ENCODE measurements at regions not wholly inside any gene's neighbourhood (a gene's known extent, or its start where the extent isn't known, plus 50 kb on each side); places are given as distances from the start of the nearest gene placed in this dataset.

DNA sequence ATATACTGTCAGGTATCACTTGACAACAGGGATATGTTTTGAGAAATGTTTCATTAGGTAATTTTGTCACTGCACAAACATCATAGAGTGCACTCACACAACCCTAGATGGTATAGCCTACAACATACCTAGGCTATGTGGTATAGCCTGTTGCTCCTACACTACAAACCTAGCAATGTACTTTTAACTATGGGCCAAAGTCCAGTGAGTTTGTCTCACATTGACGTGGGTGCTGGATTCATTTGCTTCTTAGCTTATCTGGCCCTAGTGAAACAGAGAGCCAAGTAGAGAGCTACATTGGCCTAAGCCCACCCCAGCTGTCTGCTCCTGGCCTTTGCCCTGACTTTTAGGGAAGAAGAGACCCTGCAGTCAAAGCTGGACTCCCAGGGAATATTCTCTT is 180.7 kb upstream of the EGFLAM start:
- no peak for ATAC-seq (replicated peaks in 6 of 8)
- no peaks in the 10 kb centered on the region for H3K4me1 ChIP-seq (replicated peaks in 1 of 2)
- 38 to 100% (median 75%) methylated on average over 1 of the region's 1 CpG; no CpG with 5 or more reads in 2 of the 10 experiments for WGBS, 10 experiments
- H3K27ac ChIP-seq, result no peak overlapping the region
- no peak overlapping the region for H3K4me3 ChIP-seq
- in situ Hi-C loops (cut with MboI; ENCODE audit: low pct_unique_long_range_greater_than_20kb in 2 of 9, low sequenced_read_pairs in 9 of 9, unreplicated experiment in 9 of 9), result no loop called here

DNA sequence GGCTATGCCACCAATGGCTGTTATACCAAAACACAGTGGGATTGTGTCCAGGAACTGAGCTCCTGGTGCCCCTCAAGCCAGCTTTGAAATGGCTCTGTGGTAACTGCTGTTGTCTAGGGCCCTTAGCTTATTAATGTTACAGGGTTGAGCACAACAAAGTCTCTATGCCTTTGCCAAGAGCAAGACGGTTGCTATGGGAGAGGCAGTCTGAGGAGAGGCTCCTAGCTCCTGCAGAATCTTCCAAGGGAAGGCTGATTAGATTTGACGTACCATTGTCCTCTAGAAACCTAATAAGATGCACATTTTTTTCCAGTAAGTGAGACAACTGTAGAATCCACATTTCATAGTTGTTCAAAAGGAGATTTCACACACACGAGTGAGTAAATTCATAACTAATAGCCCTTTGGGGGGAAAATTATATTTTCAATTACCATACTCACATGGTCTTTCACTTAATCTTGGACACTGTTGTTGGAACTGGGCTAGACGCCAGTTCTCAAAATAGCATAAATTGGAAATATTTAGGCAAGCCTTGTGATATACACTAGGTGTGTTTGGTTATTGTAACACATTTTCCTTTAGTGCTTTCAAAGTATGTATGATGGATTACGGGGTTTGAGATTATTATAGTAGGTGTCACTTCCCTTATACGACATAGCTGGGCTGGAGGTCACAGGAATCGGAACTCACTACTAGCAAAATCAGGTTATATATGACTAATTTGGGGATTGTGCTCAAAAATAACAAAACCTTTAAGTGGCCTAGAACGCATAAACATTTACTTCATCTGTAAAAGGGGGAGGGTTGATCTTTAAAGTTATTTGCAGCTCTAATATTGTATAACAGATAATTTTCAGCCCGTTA is 186.3 kb upstream of the EGFLAM start:
- in situ Hi-C loops (cut with MboI; ENCODE audit: low pct_unique_long_range_greater_than_20kb in 2 of 9, low sequenced_read_pairs in 9 of 9, unreplicated experiment in 9 of 9), result no loop called here
- ATAC-seq (replicated peaks in 6 of 8), result peak in 2 of 8 experiments; percentile 28 to 76
- Histone ChIP-seq H3K27ac (no peak overlapping the region), H3K4me1 (replicated peaks in 1 of 2) (no peaks in the 10 kb centered on the region), H3K4me3 (no peak overlapping the region)
- WGBS, 10 experiments, result 37 to 100% (median 87%) methylated on average over 2 to 9 of the region's 9 CpGs; no CpG with 5 or more reads in 1 of the 10 experiments

DNA sequence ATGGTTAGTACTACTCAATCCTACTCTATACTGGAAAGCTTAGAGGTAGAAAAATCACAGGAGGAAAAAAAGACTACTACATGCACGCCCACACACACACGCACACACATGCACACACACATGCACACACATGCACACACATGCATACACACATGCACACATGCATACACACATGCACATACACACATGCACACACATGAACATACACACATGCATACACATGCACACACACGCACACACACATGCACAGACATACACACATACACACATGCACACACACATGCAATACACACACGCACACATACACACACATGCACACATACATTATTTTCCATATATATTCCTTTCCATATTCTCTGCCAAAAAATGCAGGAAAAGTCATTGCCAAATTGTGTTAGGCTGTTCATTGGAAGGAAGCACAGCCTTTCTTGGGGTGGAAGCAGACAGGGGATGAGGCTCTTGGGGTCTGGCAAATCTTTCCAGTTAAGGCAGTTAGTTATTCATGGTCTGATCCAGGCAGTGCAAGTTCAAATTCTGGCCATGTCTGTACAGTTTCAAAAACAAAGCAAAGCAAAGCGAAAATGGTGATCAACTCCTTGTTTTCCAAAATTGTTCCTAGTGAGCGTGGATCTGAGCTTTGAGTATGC is 187.9 kb upstream of the EGFLAM start:
- Histone ChIP-seq H3K27ac (no peak overlapping the region), H3K4me1 (replicated peaks in 1 of 2) (no peaks in the 10 kb centered on the region), H3K4me3 (no peak overlapping the region)
- WGBS, 10 experiments, result 29 to 98% (median 87%) methylated on average over 2 to 6 of the region's 6 CpGs; no CpG with 5 or more reads in 1 of the 10 experiments
- ATAC-seq (replicated peaks in 6 of 8), result no peak
- in situ Hi-C loops (cut with MboI; ENCODE audit: low pct_unique_long_range_greater_than_20kb in 2 of 9, low sequenced_read_pairs in 9 of 9, unreplicated experiment in 9 of 9), result no loop called here

DNA sequence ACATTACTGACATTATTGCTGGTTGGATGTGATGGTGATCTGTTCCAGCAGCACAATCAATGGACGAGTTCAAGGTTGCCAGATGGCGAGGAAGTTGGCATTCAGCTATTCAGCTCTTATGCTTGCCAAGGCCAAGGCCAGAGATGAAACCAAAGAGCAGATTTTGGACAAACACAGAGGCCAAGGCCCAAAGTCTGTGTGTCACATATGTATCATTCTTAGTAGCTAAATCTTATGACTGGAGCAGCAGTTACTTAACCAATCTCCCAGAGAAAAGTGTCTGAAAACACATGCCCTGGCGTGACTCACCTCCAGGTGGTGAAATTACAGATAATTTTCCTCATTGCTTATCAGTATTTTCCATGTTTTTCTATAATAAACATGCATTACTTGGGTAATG is 189.0 kb upstream of the EGFLAM start:
- no peak overlapping the region for H3K4me3 ChIP-seq
- ATAC-seq (replicated peaks in 6 of 8), result no peak
- H3K27ac ChIP-seq, result no peak overlapping the region
- no peaks in the 10 kb centered on the region for H3K4me1 ChIP-seq (replicated peaks in 1 of 2)
- WGBS, 10 experiments, result 0 to 95% (median 75%) methylated on average over 1 to 3 of the region's 3 CpGs
- in situ Hi-C loops (cut with MboI; ENCODE audit: low pct_unique_long_range_greater_than_20kb in 2 of 9, low sequenced_read_pairs in 9 of 9, unreplicated experiment in 9 of 9), result no loop called here

DNA sequence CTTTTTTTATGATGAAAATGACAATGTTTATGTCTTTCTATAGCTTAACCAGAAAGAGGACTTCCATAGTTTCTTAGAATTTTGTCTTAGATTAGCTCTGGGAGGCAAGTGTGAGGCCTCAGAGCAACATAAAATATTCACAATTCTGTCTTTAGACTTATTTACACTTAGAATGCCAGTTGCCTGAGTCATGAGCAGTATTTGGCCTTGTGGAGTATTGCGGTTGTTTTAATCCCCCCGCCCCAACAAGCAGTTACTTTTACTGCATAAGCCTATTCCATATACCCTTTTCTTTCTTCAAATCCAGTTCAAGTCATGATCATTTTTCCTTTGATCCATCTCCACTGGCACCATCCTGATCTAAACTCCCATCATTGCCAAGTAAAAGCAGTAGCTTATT is 198.0 kb upstream of the EGFLAM start:
- in situ Hi-C loops (cut with MboI; ENCODE audit: low pct_unique_long_range_greater_than_20kb in 2 of 9, low sequenced_read_pairs in 9 of 9, unreplicated experiment in 9 of 9), result no loop called here
- no peak overlapping the region for H3K4me3 ChIP-seq
- H3K27ac ChIP-seq, result no peak overlapping the region
- no peaks in the 10 kb centered on the region for H3K4me1 ChIP-seq (replicated peaks in 1 of 2)
- peak in 3 of 8 experiments; percentile 48 to 88 (median 87) for ATAC-seq (replicated peaks in 6 of 8)
- WGBS, 10 experiments, result 20 to 96% (median 73%) methylated on average over 1 to 2 of the region's 2 CpGs; no CpG with 5 or more reads in 2 of the 10 experiments

DNA sequence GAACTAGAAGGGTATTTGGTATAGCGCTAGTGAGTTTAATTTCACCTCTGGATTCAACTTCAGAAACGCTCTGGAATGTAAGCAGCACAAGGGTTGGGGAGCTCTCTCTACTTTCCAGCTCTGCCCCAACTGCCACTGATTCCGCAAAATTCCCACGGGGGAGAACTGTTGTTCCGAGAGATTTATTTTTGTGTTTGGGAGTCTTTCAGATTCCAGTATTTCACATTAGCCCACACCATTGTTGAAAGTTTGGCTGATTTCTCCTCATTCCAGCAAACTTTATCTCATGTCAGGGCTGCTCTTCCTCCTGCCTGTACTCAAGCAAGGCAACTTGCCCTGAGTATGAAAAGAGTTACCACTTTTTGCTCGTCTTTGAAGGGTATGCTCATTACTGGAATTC is 198.5 kb upstream of the EGFLAM start:
- H3K4me3 ChIP-seq, result no peak overlapping the region
- in situ Hi-C loops (cut with MboI; ENCODE audit: low pct_unique_long_range_greater_than_20kb in 2 of 9, low sequenced_read_pairs in 9 of 9, unreplicated experiment in 9 of 9), result no loop called here
- H3K4me1 ChIP-seq (replicated peaks in 1 of 2), result no peaks in the 10 kb centered on the region
- ATAC-seq (replicated peaks in 6 of 8), result no peak
- no peak overlapping the region for H3K27ac ChIP-seq
- 53 to 98% (median 85%) methylated on average over 1 to 6 of the region's 6 CpGs for WGBS, 10 experiments

DNA sequence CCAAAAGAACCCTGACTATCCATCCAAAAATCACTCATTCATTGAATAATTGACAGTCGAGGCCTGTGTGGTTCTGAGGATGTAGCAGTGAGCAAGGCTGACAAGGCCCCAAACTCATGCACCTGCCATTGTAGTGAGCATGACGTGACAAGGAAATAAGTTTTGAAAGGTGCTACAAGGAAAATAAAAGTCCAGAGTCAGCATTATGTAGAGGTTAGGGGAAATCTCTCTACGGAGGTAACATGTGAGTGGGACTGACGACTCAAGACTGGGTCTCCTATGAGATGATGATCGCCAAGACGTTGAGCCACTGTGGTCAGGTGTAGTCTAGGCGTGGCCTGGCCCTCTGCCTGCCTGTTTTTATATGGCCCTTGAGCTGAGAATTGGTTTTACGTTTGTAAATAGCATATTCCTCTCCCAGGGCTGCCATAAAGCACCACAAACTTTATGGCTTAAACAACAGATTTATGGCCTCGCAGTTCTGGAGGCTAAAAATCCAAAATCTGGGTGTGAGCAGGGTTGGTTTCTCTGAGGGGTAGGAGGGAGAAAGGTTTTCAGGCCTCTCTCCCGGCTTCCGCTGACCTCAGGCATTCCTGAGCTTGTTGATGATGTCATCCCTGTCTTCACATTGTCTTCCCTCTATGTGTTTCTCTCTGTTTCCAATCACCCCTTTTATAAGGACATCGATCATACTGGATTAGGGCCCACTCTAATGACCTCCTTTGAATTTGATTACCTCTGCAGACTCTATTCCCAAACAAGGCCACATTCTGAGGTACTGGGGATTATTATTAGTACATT is 206.4 kb upstream of the EGFLAM start:
- H3K4me1 ChIP-seq (replicated peaks in 1 of 2), result no peaks in the 10 kb centered on the region
- H3K4me3 ChIP-seq, result no peak overlapping the region
- H3K27ac ChIP-seq, result no peak overlapping the region
- ATAC-seq (replicated peaks in 6 of 8), result peak in 2 of 8 experiments; percentile 31 to 63
- 40 to 100% (median 79%) methylated on average over 1 to 8 of the region's 12 CpGs for WGBS, 10 experiments
- in situ Hi-C loops (cut with MboI; ENCODE audit: low pct_unique_long_range_greater_than_20kb in 2 of 9, low sequenced_read_pairs in 9 of 9, unreplicated experiment in 9 of 9), result no loop called here

DNA sequence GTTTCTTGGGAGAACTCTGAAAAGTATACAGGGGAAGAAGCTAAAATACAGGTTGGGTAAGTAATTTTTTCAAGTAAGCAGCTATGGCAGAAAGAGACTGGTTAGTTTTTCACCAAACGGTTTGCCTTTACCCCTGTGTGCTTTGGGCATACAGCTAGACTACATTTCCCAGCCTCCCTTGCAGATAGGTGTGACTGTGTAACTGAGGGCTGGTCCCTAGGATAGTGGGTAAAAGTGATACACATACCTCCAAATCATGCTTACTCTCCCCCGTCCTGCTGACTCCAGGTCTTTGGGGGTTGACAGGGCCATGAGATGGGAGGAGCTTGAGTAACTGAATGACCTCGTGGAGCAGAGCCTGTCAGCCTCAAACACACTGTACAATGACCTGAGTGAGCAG is 208.6 kb upstream of the GDNF start:
- Histone ChIP-seq H3K4me3 (no peak overlapping the region), H3K27ac (no peak overlapping the region), H3K4me1 (replicated peaks in 1 of 2) (no peaks in the 10 kb centered on the region)
- in situ Hi-C loops (cut with MboI; ENCODE audit: low pct_unique_long_range_greater_than_20kb in 2 of 9, low sequenced_read_pairs in 9 of 9, unreplicated experiment in 9 of 9), result no loop called here
- 0 to 100% (median 72%) methylated on average over 1 to 3 of the region's 3 CpGs; no CpG with 5 or more reads in 5 of the 10 experiments for WGBS, 10 experiments
- ATAC-seq (replicated peaks in 6 of 8), result no peak

DNA sequence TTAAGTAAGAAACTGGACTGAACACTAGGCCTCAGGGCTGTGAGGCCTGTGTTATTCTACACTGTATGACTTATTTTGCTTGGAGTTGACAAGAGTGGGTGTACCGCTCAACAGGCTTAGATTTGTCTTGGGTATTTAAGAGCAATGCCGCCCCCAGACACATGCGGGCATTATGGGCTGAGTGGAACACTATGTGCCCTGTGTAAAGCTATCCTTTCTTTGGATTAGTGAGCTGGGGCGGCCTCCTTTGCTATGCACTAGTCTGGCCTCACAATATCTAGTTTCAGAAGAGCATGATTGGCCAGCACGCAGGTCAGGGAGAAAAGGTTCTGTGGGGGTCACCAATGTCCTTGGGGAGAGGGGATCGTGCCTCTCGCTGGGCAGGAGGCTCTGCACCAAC is 206.3 kb upstream of the GDNF start:
- Histone ChIP-seq H3K4me1 (replicated peaks in 1 of 2) (no peaks in the 10 kb centered on the region), H3K4me3 (no peak overlapping the region), H3K27ac (no peak overlapping the region)
- WGBS, 10 experiments, result 40 to 100% (median 92%) methylated on average over 1 to 6 of the region's 7 CpGs; no CpG with 5 or more reads in 3 of the 10 experiments
- in situ Hi-C loops (cut with MboI; ENCODE audit: low pct_unique_long_range_greater_than_20kb in 2 of 9, low sequenced_read_pairs in 9 of 9, unreplicated experiment in 9 of 9), result no loop called here
- no peak for ATAC-seq (replicated peaks in 6 of 8)

DNA sequence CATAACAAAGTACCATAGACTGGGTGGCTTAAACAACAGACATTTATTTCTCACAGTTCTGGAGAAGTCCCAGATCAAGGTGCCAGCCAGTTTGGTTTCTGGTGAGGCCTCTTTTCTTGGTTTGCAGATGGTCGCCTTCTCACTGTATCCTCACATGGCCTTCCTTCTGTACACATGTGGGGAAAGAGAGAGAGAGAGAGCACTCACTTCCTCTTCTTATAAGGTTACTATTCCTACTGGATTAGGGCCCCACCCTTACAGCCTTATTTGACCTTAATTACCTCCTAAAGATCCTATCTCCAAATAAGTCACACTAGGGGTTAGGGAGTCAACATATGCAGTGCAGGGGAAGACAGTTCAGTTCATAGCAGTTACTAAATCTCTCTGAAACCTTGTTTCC is 205.6 kb upstream of the GDNF start:
- ATAC-seq (replicated peaks in 6 of 8), result no peak
- WGBS, 10 experiments, result 80% methylated on average over 1 of the region's 1 CpG; no CpG with 5 or more reads in 9 of the 10 experiments

DNA sequence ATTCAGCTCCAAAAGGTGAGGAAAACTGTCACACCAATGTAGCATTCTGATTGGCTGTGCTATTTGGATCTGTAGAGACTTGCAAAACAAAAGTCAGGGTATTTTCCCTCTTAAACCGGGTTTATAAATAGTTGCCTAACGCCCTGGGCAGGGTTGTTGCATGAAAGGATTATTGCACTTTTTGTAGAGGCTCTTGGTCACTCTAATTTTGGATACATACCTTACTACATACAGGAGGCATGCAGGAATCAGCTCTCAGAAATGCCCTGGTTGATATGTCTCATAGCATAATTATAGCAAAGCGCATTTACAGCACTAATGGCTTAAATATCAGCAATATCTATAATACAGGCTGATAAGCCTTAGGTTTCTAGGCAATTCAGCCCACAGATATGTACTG is 200.0 kb upstream of the GDNF start:
- no peak for ATAC-seq (replicated peaks in 6 of 8)
- H3K4me3 ChIP-seq, result no peak overlapping the region
- no peaks in the 10 kb centered on the region for H3K4me1 ChIP-seq (replicated peaks in 1 of 2)
- in situ Hi-C loops (cut with MboI; ENCODE audit: low pct_unique_long_range_greater_than_20kb in 2 of 9, low sequenced_read_pairs in 9 of 9, unreplicated experiment in 9 of 9), result no loop called here
- no peak overlapping the region for H3K27ac ChIP-seq
- WGBS, 10 experiments, result 0 to 94% (median 84%) methylated on average over 1 to 3 of the region's 3 CpGs; no CpG with 5 or more reads in 2 of the 10 experiments

More for the DNA sequence above, 205.6 kb upstream of the GDNF start:
- in situ Hi-C loops (cut with MboI; ENCODE audit: low pct_unique_long_range_greater_than_20kb in 2 of 9, low sequenced_read_pairs in 9 of 9, unreplicated experiment in 9 of 9), result no loop called here
- Histone ChIP-seq H3K4me3 (no peak overlapping the region), H3K4me1 (replicated peaks in 1 of 2) (no peaks in the 10 kb centered on the region), H3K27ac (no peak overlapping the region)

DNA sequence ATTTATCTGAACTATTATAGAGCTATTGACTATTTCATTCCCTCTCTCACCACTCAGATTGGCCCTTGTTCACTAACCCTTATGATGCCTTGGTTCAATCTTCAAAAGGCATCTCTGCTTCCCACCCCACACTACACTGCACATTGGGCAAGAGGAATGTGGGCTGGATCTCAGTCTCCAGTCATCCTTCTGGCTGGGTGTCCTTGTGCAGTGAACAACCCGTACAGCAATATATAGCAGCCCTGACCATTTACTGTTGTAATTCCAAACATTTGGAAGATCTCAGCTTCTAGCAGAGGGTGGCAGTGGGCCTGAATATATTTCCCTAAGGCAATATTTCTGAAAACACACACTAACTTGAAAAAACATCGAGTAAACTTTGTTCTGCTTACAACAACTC is 199.2 kb upstream of the GDNF start:
- Histone ChIP-seq H3K4me1 (replicated peaks in 1 of 2) (no peaks in the 10 kb centered on the region), H3K27ac (no peak overlapping the region), H3K4me3 (no peak overlapping the region)
- in situ Hi-C loops (cut with MboI; ENCODE audit: low pct_unique_long_range_greater_than_20kb in 2 of 9, low sequenced_read_pairs in 9 of 9, unreplicated experiment in 9 of 9), result no loop called here
- ATAC-seq (replicated peaks in 6 of 8), result no peak
- WGBS, 10 experiments, result 11 to 100% (median 63%) methylated on average over 1 to 2 of the region's 2 CpGs; no CpG with 5 or more reads in 2 of the 10 experiments

DNA sequence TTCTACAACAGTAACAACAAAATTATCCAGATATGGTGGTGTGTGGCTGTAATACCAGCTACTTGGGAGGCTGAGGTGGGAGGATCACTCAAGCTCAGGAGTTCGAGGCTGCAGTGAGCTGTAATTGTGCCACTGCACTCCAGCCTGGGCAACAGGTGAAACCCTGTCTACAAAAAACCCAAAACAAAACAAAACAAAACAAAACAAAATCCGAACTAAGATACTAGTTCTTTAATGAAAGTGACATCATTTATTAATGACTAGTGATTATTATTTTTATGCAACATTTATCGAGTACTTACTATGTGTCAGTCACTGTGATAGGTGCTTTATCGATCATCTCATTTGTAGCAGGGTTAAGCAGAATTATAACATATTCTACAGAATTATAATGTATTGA is 196.9 kb upstream of the GDNF start:
- H3K4me1 ChIP-seq (replicated peaks in 1 of 2), result no peaks in the 10 kb centered on the region
- ATAC-seq (replicated peaks in 6 of 8), result no peak
- no peak overlapping the region for H3K4me3 ChIP-seq
- in situ Hi-C loops (cut with MboI; ENCODE audit: low pct_unique_long_range_greater_than_20kb in 2 of 9, low sequenced_read_pairs in 9 of 9, unreplicated experiment in 9 of 9), result no loop called here
- WGBS, 10 experiments, result 30 to 88% (median 72%) methylated on average over 3 to 4 of the region's 4 CpGs; no CpG with 5 or more reads in 1 of the 10 experiments
- no peak overlapping the region for H3K27ac ChIP-seq
